DMS79 treated with DMSO at 0.1 percent for 48 hours (cell line): ENCODE measurements at regions not wholly inside any gene's neighbourhood (a gene's known extent, or its start where the extent isn't known, plus 50 kb on each side); places are given as distances from the start of the nearest gene placed in this dataset.
A peak's percentile ranks its signal among the peaks of the same experiment; 100 is the strongest.
"Not testable (repeated sequence)": the region's sequence is repeated elsewhere in the genome, so short reads cannot be mapped to it uniquely, and the experiment has no call there.

Experiments used
- DNase-seq: peaks from one replicate; lab custom pipeline; 2025; lab: John Stamatoyannopoulos, UW

DNA sequence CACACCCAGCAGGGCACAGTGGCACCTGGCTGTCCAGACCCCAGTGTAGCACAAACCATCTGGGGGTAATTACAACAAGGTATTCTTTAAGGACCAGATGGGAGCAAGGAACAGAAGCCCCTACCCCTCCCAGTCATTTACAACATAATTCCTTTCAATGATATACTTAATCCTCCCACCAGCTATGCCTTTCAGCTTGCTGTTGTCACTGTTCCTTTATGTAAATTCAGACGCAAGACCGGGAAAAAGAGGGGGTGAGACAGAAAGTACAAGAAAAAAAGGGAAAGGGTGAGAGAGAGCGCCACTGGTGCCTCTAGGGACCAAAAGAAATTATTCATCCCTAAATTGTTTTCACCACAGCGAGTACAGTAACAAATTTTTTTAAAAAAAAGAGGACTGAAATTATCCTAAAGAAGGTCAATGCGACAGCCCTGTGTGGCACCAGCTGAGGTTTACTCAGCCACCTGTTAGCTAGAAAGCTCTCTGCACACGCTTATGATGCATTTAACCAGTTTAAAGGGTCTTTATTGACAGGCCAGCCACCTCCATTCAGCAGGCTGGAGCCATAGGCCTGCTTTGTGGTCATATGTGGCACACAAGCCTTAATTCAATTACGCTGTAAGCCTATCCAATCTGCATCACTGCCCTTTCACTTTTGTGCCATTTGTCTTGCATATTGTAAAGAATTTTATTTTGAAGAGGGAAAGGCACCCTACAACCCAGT is 210.2 kb upstream of the ISL1 start:
- DNase-seq: no peak

DNA sequence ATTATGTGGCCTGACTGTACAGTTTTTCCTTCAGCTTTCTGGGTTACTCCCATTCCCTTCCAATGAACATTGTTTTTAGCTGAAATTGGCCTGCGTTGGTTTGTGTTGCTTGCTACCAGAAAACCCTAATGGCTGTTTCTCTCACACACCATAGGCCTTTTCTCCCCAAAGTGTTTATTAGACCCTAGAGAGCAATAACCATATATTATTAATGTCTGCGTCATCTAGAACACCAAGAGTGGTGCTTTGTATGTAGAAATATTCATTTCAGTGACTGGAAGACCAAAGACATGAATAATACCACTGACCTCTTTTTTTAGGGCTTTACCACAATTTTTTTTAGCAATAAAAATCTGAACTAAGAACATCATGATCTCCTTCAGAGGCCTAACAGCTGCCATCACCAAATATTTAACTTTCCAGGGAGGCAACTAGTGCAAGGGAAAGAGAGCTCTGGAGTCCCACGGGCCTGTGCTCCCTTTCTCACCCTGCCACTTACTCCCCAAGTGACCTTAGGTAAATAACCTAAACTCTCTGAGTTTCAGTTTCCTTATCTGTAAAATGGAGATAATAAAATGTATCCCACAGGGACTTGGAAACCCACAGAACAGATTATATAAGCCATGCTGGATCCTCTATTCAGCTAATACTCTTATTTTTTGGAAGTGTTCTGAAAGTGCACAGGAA is 201.9 kb upstream of the ISL1 start:
- DNase-seq: no peak

DNA sequence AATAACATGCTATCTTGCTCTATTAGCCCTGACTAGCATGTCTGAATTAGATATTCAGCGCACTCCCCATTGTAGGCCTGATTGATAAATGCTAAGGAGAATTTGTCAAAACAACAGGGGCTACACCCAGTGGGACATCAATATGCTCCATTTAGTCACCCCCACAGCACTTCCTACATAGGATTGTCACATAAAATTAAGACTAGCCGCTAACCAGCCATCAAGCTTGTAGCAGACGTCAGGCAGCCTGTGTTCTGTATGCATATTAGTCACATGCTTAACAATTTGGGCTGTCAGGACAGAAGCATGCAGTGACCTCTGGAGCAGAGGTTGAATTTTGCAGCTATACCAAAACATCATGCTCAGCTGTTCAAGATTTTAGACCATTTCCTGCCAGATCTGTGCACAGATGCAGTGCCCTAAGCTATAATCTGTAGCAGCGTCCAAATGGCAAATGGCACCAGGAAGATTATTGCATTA is 197.4 kb upstream of the ISL1 start:
- DNase-seq: no peak

DNA sequence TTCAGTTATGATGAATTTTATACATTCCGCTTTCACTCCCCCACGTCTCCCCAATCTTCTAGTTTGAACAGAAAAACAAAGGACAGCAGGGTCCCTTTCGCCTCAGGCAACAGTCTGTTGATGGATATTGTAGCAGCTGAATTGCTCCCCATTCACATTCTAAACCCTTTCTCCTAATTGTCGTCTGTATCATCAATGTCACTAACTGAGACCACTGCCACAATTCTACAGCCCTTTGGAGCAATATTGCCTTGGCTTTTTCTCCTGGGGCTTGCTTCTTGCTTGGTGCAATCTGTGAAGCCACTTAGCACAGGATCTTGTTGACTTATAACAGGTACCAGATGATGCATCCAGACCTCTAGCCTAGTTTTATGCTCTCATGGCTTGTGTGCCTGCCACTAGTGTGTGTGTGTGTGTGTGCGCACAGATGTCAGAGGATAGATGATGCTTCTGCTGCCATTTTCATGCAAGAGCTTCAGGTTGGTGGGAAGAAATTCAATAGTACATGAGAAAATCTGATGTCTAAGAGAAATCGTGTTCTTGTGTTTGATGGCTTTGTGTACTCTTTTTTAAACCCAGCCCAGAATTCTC is 195.2 kb upstream of the ISL1 start:
- no peak for DNase-seq

DNA sequence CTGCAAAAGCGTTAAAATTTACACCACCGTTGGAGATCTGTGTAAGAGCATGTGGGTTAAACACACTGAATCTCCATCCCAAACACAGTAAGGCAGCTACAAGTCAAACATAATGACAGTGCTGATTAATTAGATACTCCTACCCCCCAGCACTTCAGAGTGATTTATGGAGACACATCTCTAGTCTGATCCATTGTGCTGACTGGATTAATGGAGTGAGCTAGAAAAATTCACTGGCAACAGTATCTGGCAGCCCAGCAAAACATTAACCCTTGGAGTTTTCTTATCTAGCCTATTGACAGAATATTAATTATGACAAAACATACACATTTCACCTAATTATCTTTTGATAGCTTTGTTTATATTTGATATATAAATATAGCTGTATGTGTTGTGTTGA is 188.6 kb upstream of the ISL1 start:
- no peak for DNase-seq

DNA sequence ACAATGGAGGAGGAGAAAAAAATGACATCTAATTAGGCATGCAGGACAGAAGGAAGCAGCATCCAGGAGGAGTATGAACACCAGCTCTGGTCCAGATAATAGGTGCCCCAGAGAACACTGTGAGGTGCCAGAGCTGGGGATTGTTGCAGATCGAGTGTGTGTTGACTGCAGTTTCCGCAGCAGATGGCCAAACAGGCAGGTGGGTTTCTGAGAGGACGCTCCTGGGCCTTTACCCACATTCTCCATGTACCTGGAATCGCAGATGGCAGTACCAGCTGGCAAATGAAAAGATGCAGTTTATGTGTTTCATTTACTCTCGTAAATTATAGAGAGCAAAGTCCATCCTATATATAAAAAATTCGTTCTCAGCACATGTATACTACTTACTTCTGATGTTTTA is 182.2 kb upstream of the ISL1 start:
- no peak for DNase-seq

DNA sequence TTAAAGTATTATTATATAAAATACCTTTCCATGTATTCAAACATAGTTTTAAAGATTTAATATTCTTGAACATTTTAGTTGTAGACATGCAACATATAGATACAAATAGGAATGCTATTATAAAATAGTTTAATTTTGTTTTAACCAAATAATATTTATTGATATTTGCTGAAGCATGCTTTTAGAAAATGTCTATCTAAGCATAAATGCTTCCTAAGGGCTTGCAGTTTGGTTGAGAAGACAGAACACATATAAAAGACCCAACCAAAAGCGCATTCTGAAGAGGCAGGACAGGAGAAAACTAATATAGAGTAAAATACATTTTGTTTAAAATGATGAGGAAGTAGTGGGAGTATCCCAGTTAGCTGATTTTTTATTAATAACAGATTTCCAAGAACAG is 181.5 kb upstream of the ISL1 start:
- DNase-seq: no peak

DNA sequence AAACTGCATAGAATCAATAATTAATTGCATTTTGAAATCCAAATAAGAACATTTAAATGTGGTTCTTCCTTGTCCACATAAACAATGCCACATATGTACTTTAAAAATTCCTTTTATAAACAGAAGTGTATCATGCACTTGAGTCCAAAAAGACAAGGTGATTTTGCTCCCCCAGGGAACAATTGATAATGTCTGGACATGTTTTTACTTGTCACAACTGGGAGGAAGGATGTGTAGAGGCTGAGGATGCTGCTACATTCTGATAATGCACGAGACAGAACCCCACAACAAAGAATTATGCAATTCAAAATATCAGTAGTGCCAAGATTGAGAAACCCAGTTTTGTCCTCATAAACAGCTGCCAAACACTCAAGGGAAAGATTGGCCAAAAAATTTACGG is 181.1 kb upstream of the ISL1 start:
- no peak for DNase-seq

DNA sequence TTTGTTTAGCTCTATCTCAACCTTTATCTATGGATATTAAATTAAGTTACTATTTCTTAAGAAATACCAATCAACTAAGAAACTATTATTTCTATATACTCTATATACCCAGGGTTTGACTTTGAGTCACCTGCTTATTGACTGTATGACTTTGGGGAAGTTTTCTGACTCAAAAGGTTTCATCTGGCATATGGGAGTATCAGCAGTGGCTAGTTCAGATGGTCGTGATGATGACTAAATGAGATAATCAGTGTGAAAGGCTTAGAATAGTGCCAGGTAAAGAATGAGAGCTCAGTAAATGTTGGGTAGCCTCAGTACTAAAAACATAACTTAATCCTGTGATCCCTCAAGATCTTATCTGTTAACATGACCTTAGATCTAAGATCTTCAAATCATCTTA is 179.7 kb upstream of the ISL1 start:
- no peak for DNase-seq

DNA sequence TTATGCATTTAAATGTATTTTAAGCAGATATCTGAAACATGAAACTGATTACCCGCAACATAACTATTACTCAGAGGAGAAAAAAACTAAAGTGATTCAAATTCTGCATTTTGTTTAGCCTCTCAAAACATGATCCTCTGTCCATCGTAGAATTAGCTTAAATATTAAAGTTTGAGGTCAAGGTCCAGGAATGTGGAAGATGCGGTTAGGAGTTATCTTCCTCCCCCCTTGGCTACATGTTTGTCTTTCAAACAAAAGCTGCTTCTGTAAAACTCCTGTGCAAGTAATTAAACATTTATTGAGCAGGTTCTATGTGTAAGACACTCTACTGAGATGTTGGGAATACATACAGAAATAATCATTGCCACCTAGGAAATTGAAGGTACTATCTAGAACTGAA is 175.0 kb upstream of the ISL1 start:
- no peak for DNase-seq

DNA sequence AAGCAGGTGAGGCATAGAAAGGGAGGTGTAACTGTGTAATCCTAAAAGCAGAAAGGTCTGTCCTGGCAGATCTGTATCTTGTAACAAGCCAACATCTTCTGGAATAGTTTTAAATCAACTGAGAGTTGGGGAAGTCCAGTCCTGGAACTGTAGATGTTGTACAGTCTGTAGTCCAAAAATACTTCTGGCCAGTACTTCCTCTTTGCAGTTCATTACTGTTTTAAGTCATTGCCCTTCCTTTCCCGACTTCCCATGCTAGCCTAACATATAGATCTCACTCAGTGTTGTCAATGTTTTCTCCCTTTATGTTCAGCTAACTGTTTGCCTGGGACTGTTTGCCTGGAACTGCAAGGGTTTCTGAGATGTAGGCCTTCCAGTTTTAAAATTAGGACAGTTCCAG is 168.5 kb upstream of the ISL1 start:
- DNase-seq: no peak

DNA sequence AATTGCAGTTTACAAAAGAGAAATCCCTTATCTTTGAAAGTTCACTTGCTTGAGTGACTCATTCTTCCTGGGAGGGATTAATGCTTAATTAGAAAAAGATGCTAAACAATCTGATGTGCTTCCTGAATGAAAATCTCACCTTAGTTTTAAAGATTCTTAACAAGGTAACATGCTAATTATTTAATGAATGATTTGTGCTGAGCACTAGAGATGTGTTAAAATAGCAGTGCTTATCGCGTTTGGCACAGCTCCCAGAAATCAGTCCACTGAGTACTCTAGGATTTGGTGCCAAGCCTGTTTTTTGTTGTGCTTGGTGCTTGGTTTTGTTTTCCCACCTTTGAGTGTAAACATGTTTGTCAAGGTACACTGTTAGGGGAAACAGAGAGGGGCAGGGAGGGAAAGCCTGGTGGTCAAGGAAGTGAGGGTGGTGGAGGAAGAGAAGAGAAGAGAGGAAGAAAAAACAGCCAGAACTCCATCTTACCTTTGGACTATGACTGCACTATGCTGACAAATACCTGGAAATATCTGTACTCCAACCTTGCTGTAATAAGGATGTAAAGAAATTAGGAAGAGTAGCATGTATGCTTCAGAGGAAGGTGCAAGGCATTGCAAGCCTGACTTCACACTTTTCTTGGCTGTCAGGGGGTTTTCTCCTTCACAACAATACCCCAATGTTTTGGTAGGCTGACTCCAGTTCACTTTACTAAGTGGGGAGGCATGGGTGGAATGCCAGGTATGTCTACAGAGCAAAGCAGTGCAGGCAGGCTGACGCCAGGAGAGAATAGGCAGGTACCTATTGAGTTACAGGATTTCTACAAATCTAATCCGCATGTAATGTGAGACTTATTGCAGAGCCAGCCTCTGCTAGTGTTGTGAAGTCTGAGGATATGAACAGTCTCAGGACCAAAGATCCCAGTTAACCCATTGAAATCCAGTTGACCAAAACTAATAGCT is 157.2 kb upstream of the ISL1 start:
- DNase-seq: peak; percentile 80

DNA sequence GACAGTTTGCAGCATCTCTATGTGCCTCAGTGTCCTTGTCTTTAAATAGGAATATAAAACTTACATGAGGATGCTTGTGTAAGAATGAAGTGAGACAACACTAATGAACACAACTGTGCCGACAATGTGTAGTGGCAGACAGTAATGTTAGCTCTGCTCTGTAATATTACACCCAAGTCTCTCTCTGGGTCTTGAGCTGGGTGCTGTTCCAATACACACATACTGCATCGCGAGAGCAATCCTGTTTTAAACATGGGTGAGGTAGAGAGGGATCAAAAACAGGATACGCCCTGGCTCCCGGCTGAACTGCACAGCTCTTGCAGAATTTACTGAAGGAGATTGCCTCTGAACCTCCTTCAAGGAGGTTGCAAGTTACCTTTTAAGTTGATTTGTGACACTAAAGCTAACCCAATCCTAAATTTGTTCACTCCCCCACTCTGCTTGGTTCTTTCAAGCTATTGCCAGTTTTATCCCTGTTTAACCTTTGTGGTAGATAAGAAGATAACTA is 155.2 kb upstream of the ISL1 start:
- DNase-seq: no peak

DNA sequence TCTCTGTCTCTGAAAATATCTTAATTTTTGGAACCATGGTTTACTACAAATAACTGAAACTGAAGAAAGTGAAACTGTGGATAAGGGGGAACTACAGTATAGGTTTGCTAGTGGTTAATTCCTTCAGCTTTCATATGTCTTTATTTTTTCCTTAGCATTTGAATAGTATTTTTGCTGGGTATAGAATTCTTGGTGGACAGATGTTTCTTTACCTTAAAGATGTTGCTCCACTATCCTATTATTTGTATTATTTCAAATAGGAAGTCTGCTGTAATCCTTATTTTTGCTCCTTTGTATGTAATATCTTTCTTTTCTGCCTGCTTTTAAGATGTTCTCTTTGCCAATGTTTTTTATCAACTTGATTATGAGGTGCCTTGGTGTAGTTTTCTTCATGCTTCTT is 152.9 kb upstream of the ISL1 start:
- no peak for DNase-seq

DNA sequence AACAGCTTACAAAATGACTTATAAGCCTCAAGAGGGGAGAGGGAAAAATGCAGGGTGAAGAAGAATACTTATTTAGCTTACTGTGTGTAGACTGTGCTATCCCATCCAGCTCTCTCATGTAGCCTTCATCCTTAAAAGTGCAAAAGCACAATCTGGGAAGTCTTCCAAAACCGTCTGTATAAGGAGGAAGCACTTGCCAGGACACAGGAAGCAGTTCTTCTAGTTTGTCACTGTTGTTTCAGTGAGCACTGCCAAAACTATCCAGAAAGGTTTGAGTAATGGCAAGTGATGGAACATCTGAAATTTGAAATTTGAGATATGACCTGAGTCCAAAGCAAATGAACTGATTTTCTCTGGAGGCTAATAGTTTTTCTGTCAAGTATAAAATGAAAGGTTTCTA is 140.8 kb upstream of the ISL1 start:
- no peak for DNase-seq

DNA sequence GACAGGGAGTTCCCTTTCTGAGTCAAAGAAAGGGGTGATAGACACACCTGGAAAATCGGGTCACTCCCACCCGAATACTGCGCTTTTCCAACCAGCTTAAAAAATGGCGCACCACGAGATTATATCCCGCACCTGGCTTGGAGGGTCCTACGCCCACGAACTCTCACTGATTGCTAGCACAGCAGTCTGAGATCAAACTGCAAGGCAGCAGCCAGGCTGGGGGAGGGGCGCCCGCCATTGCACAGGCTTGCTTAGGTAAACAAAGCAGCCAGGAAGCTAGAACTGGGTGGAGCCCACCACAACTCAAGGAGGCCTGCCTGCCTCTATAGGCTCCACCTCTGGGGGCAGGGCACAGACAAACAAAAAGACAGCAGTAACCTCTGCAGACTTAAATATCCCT is 132.3 kb upstream of the ISL1 start:
- DNase-seq: not testable (repeated sequence)

DNA sequence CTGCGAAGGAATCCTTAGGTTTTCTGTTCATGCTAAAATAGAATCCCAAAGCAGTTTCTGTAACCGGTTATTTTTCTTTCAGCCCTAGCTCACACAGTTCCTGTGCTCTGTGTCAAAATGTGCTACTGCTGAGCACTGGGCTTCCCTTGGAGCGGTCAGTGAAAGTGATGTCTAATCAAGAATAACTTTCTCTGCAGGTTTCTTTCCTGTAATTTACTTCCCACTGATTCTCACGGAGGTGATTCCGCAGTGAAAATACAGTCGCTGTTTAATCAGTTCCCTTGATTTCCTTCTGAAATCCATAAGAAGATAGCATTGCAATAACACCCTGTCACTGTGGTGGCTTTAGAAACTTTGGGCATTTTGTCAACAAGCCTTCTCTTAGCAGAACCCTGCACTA is 112.0 kb upstream of the ISL1 start:
- DNase-seq: no peak

DNA sequence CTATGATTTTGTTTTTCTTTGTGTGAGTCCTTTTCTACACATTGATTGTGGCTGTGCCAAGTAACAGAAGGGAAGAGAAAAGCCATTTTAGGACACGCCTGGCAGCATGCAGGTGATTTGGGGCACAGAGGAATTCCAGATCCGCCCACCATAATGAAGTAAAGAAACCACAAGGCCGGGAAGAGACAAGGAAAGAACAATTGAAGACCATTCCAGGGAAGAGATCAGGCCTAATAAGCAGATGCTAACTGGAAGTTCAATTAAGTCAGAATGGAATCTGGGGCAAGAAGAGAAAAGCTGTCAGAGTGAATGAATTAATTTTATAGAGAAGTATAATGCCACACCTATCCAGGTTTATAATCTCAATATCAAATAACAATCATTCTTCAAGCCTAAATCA is 110.2 kb upstream of the ISL1 start:
- DNase-seq: peak; percentile 23

DNA sequence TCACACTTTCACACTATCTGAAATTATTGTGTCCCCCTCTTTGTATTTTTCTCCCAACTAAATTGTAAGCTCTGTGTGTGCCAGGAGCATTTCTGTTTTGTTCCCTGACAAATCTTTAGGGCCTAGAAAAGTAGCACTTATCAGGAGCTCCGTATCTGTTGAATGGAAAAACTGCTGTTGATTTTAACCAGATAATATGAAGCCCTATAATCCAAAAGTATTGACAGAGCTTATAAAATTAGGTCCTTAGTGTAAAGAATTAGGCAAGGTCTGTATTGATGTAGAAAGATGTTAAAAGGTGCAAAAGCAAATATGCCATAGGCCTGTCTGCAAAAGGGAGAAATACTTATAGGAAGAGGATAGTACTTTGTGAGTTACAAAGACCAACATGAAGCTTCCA is 109.4 kb upstream of the ISL1 start:
- no peak for DNase-seq

DNA sequence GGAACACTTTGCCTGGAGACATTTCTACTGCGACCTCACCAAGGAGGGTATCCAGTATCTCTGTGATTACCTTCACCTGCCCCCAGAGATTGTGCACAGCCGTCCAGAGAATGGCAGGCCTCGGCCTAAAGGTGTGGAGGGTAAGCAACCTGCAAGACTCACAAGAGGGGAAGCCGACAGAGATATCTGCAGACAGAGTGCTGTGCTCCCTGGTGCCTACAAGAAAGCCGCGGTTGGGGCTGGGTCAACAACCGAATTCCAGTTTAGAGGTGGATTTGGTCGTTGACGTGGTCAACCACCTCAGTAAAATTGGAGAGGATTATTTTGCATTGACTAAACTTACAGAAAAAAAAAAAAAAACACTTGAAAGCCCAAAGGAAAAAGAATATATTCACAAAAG is 107.8 kb upstream of the ISL1 start:
- no peak for DNase-seq

DNA sequence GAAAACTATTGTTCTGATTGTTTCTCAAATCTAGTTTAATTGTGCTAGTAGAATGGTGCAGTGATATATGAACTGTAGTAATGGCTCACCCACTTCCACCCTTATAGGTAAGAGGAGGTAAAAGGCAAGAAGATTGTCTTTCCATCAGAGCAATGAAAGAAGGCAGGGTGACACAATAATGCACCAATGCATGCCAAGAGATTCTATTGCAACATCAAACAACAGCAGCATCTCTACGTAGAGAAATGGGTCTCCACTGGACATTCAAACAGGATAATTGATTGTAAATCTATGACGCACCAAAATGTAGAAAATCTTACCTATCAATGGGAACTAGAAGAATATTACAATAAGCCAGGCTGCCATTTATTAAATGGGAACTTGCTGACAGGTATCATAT is 107.0 kb upstream of the ISL1 start:
- no peak for DNase-seq

DNA sequence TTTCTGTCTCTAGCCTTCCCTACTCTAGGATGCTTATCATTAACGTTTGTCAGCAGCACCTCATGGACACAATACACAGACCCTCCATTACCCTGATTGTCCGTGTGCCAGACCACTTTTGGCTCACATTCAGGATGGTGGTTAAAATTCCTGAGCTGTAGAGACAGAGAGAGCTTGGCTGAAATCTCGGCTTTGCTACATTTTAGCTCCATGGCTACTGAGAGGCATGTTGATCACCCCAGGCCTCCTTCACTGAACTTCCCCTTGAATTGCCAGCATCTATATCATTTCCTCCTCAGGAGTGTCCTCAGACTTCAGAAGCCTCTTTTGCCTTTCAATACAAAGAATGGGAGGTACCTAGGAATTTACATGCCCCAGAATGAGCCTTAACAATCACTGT is 104.7 kb upstream of the ISL1 start:
- DNase-seq: peak; percentile 69
